T-helper 17 cell (primary cell): ENCODE measurements at regions not wholly inside any gene's neighbourhood (a gene's known extent, or its start where the extent isn't known, plus 50 kb on each side); places are given as distances from the start of the nearest gene placed in this dataset.
A peak's percentile ranks its signal among the peaks of the same experiment; 100 is the strongest.
"Not testable (repeated sequence)": the region's sequence is repeated elsewhere in the genome, so short reads cannot be mapped to it uniquely, and the experiment has no call there.

Experiments used
- ATAC-seq: fragments of 150-1000 bp; cut with Tn5 transposase; 2 replicates; pipeline ENCODE4 v1.10.0; 2021; ENCODE audit warnings: mild to moderate bottlenecking, moderate library complexity
- DNase-seq, 3 donors: peaks; one replicate each; pipeline versions ENCODE4 v3.0.0 to v3.0.0-alpha.2; 2020 to 2021
- H3K9me3 ChIP-seq: one replicate; pipeline ENCODE4 v1.7.0; 2013; ENCODE audit warnings: low read length, mild to moderate bottlenecking; ENCODE audit not compliant: control insufficient read depth, poor library complexity, severe bottlenecking
- H3K27ac Mint-ChIP-seq: one replicate; pipeline ENCODE4 v1.8.0; 2022; ENCODE audit warnings: mild to moderate bottlenecking, moderate library complexity, mixed read lengths
- H3K27me3 Mint-ChIP-seq: one replicate; pipeline ENCODE4 v1.8.0; 2022; ENCODE audit warnings: mixed read lengths
- H3K36me3 Mint-ChIP-seq: one replicate; pipeline ENCODE4 v1.8.0; 2022; ENCODE audit warnings: low read depth, mixed read lengths
- H3K4me1 Mint-ChIP-seq: one replicate; pipeline ENCODE4 v1.8.0; 2022; ENCODE audit warnings: mild to moderate bottlenecking, mixed read lengths
- H3K4me3 Mint-ChIP-seq: one replicate; pipeline ENCODE4 v1.8.0; 2022; ENCODE audit warnings: mild to moderate bottlenecking, moderate library complexity, mixed read lengths

- ATAC-seq: peak; percentile 33
- H3K4me1 Mint-ChIP-seq, H3K36me3 Mint-ChIP-seq: not testable (repeated sequence)
Observed at GRCh38 chr1:143831479-143832378, 140.1 kb downstream of the FAM72C start.

GRCh38 chr1:143826162-143826561 lies 145.6 kb downstream of the FAM72C start:
- DNase-seq, H3K27ac Mint-ChIP-seq, H3K9me3 ChIP-seq, ATAC-seq, H3K27me3 Mint-ChIP-seq, H3K36me3 Mint-ChIP-seq, H3K4me3 Mint-ChIP-seq, H3K4me1 Mint-ChIP-seq: not testable (repeated sequence)

More at GRCh38 chr1:143831479-143832378, 140.1 kb downstream of the FAM72C start:
- not testable (repeated sequence) for H3K27me3 Mint-ChIP-seq, DNase-seq, H3K4me3 Mint-ChIP-seq, H3K27ac Mint-ChIP-seq, H3K9me3 ChIP-seq

- not testable (repeated sequence) for DNase-seq, H3K36me3 Mint-ChIP-seq, H3K4me3 Mint-ChIP-seq, ATAC-seq, H3K9me3 ChIP-seq, H3K27ac Mint-ChIP-seq, H3K4me1 Mint-ChIP-seq, H3K27me3 Mint-ChIP-seq
Observed at GRCh38 chr1:143824266-143824665, 147.5 kb downstream of the FAM72C start.

GRCh38 chr1:143820058-143820457 lies 151.7 kb downstream of the FAM72C start:
- not testable (repeated sequence) for H3K27ac Mint-ChIP-seq, H3K27me3 Mint-ChIP-seq, H3K36me3 Mint-ChIP-seq, H3K4me1 Mint-ChIP-seq, ATAC-seq, H3K9me3 ChIP-seq, DNase-seq, H3K4me3 Mint-ChIP-seq

GRCh38 chr1:143816369-143816768 lies 155.4 kb downstream of the FAM72C start:
- not testable (repeated sequence) for H3K27ac Mint-ChIP-seq, H3K4me3 Mint-ChIP-seq, ATAC-seq, H3K4me1 Mint-ChIP-seq, DNase-seq, H3K27me3 Mint-ChIP-seq, H3K36me3 Mint-ChIP-seq, H3K9me3 ChIP-seq

- not testable (repeated sequence) for H3K4me3 Mint-ChIP-seq, H3K27me3 Mint-ChIP-seq, DNase-seq, H3K9me3 ChIP-seq, ATAC-seq, H3K27ac Mint-ChIP-seq, H3K4me1 Mint-ChIP-seq, H3K36me3 Mint-ChIP-seq
Observed at GRCh38 chr1:143805374-143805773, 166.4 kb downstream of the FAM72C start.

- not testable (repeated sequence) for H3K4me1 Mint-ChIP-seq, H3K27me3 Mint-ChIP-seq, H3K4me3 Mint-ChIP-seq, H3K27ac Mint-ChIP-seq, DNase-seq, H3K36me3 Mint-ChIP-seq, H3K9me3 ChIP-seq, ATAC-seq
Observed at GRCh38 chr1:143804707-143805356, 167.0 kb downstream of the FAM72C start.

GRCh38 chr1:143803927-143804411 lies 167.8 kb downstream of the FAM72C start:
- peak overlapping the region; percentile 86 for H3K4me3 Mint-ChIP-seq
- H3K9me3 ChIP-seq, H3K36me3 Mint-ChIP-seq, H3K4me1 Mint-ChIP-seq, H3K27me3 Mint-ChIP-seq: not testable (repeated sequence)
- ATAC-seq (peak; percentile 78), DNase-seq (peak in 1 of 3 donors; percentile 18)
- H3K27ac Mint-ChIP-seq: peak overlapping the region; percentile 87

GRCh38 chr1:143803095-143803494 lies 168.7 kb downstream of the FAM72C start:
- not testable (repeated sequence) for H3K27me3 Mint-ChIP-seq, H3K9me3 ChIP-seq, ATAC-seq, DNase-seq, H3K4me1 Mint-ChIP-seq, H3K27ac Mint-ChIP-seq, H3K36me3 Mint-ChIP-seq, H3K4me3 Mint-ChIP-seq

- not testable (repeated sequence) for H3K27me3 Mint-ChIP-seq, H3K4me1 Mint-ChIP-seq, H3K4me3 Mint-ChIP-seq, DNase-seq, H3K36me3 Mint-ChIP-seq, H3K27ac Mint-ChIP-seq, H3K9me3 ChIP-seq
- peak; percentile 53 for ATAC-seq
Observed at GRCh38 chr1:143799568-143800187, 172.1 kb downstream of the FAM72C start.

GRCh38 chr1:143796369-143796768 lies 175.4 kb downstream of the FAM72C start:
- H3K27ac Mint-ChIP-seq, H3K4me1 Mint-ChIP-seq, H3K36me3 Mint-ChIP-seq, H3K9me3 ChIP-seq, DNase-seq, ATAC-seq, H3K4me3 Mint-ChIP-seq, H3K27me3 Mint-ChIP-seq: not testable (repeated sequence)

- H3K27me3 Mint-ChIP-seq, DNase-seq, H3K9me3 ChIP-seq, H3K27ac Mint-ChIP-seq, H3K36me3 Mint-ChIP-seq, H3K4me1 Mint-ChIP-seq, H3K4me3 Mint-ChIP-seq: not testable (repeated sequence)
- ATAC-seq: peak; percentile 87
Observed at GRCh38 chr1:143792047-143792937, 179.5 kb downstream of the FAM72C start.
